Posterior cingulate gyrus (tissue), 11 donors: ENCODE measurements at regions not wholly inside any gene's neighbourhood (a gene's known extent, or its start where the extent isn't known, plus 50 kb on each side); places are given as distances from the start of the nearest gene placed in this dataset.
"Not testable (repeated sequence)": the region's sequence is repeated elsewhere in the genome, so short reads cannot be mapped to it uniquely, and the experiment has no call there.

Experiments used
- DNase-seq, 10 donors: peaks; one replicate each; pipeline versions ENCODE4 v3.0.0 to v3.0.0-alpha.2; 2020 to 2021; ENCODE audit warnings: mixed read lengths in 3 of 10
- intact Hi-C: fragments of 100-400 bp; cut with DNase I; formaldehyde crosslinking; loops from one replicate; pipeline ENCODE4 v1.15.1; 2023

DNA sequence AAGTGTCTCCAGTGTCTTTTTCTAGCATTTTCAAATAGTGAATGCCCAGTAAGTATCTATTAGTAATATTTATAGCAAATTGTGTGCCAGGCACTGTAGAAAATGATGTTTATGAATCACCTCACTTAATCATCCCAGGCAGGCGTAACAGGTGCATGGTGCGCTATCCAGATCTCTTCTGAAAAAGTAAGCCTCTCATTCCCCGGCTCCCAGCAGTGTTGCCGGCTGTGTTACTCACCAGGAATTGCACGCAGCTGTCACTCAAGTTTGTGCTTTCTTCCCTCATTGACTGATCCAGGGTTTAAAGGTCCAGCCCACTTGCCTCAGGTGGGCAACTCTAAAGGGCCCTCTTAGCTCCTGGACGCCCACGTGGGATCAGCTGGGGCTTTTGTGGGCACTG lies 173.8 kb upstream of the RASSF8 start:
- intact Hi-C loops: no loop called here
- DNase-seq: no peak

DNA sequence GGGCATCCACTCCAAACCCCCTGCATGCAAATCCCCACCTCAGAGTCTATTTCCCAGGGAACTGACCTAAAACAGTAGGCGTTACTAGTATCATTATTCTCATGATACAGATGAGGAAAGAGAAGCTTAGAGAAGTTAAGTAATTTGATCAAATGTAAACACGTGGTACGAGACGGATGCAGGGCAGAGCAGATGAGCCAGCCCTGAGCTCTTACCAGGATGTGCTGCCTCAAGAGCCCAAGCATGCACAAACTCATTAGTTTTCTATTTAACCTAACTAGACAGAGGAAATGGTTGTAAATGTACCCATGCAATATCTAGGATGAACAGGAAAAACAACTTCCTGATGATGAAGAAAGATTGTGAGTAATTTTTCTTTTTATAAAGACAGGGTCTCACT lies 173.3 kb upstream of the RASSF8 start:
- DNase-seq: no peak
- intact Hi-C loops: no loop called here

DNA sequence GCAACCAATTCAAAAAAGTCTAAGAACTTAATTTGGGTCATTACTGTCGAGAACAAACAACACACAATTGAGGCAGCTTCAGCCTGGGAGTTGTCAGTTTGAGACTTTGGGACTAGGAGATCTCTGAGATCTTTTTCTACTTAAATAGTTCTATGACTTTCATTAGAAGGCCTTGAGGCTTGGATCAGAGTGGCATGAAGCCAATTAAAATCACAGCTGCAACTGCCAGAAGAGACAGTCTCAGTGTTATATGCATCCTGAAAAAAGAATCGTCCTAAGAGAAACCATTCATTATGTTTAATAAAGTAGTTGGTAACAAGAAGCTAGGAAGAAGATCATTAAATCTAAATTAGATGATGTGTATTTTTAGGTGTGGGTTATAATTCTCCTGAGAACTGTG lies 170.8 kb upstream of the RASSF8 start:
- no peak for DNase-seq
- intact Hi-C loops: no loop called here

DNA sequence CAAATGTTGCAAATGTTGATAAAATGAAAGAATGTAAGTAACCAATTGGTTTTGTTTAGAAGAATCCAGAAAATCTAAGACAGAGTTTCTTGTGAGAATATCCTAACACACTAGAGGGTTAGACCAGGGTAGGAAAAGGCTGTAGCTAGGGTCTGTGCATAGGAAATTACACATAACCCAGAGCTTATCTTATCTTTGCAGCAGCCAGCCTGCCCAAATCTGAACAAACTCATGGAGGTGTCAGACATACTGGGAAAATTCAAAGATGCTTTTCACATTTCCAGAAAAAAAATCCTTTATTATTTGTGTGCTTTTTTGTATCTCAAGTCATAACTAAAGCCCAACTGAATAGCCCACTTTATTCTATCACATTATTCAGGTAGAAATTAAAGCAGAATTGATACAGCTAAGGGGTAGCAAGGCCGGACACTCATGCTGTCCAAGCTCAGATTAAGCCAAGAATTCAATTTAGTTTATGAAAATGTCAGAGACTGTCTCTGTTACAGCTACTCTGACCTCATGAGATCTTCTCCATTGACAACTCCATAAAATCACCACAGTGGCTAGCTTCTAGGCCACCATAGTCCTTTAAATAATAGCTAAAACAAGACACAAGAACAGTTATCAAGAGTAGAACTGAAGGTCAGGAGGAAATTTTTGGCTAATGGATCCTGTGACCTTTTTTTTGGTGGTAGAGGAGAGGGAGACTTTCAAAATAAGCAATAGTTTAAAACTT lies 169.6 kb upstream of the RASSF8 start:
- no peak for DNase-seq
- intact Hi-C loops: no loop called here

DNA sequence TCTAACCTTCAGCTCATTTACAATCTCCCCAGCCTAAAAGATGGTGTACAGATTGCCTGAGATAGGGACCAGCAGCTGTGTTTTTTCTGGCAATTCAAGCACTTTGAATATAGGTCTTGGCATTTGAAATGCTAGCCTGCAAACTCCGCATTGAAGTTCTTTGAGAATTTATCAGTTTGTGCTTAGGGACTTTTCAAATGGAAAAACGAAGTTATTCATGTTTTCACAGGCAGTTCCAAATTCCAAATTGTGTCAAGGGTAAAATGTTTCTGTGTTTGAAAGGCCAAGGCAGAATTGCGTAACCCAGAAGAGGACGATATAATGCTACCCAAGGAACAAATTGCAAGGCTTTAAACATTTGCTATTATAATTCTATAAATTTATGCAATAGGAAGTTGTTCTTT lies 168.9 kb upstream of the RASSF8 start:
- no peak for DNase-seq
- intact Hi-C loops: no loop called here

DNA sequence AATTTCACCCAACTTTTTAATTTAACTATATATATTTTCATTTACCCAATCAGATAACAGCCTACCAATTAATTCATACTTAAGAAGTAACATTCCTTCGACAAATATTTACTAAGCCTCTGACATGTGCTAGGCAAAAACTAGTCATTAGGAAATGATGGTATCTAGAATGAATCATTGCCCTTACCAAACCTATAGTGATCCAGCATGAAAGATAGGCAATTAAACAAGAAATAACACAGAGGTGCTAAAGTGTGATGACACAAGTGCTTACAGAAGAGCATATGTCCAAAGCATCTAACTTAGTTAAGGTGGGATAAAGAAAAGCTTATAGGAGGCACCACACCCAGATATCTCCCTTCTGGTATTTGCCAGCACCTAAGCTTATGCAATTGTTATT lies 166.5 kb upstream of the RASSF8 start:
- intact Hi-C loops: no loop called here
- no peak for DNase-seq

DNA sequence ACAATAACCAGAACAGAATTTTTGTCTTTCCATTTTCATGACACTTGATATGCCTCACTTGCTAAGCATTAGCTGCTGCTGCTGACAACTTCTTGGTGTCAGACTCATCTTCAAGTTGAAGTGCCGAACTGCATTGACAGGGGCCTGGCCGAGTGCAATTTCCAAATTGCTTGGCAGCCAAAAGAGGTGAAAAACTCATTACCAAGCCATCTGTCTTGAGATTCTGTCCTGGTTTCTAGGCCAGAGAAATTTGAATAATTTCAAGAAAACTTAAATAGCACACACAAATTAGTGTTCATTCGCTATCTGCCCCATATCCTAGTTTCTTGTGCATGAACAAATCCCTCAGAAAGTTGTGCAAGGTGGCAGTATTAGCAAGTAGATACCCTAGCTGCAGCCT lies 165.3 kb upstream of the RASSF8 start:
- DNase-seq: no peak
- intact Hi-C loops: no loop called here

DNA sequence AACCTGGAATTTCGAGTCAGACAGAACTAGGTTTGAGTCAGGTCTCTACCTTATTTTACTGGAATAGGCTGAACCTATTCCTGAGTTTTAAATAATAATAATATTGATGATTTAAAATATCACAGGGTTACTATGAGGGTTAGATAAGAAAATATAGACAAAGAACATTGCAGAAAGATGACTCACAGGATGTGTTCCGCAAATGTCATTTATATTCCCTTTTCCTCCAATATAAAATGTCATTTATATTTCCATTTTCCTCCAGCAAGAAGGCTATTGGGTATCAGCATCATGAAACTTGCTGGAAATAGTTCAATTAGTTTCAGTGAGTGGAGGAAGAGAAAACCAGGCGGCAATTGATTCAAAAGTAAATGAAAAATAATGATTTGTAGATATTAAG lies 163.9 kb upstream of the RASSF8 start:
- DNase-seq: no peak
- intact Hi-C loops: no loop called here

DNA sequence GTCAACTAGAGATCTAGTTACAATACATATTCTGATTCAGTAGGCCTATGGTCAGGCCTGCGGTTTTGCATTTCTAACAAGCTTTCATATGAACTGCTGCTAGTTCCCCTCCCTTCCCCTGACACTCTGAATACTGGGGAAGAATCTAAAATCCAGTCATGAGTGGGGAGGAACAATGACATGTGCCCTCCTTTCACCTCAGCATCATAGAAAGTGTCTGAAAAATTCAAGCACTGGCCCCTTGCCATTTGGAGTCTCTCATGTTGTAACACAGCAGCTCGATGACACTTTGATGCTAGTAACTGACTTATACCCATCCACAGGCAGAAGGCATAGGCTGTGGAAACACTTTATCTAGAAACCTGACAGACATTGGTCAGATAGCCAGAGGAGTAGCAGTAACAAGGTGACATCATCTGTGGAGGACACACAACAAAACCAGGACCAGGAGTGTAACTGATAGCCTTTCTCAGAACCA lies 161.9 kb upstream of the RASSF8 start:
- no peak for DNase-seq
- intact Hi-C loops: no loop called here

DNA sequence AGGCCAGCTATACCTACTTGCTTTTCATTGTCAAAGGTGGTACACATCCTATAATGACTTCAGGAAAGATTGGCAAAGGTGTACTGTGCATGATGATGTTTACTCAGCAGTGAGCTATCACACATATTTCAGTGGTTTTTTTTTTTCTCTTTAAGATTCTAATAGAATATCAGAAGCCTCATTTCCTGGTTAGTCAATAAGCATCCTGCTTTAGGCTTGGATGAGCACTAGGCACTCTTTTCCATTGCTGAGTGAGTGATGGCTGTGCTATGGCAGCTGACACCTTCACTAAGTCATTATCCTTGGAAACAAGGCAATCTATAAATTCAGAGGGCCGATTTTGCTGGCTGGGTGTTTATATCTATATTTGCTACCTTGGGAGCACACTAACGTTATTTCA lies 161.1 kb upstream of the RASSF8 start:
- intact Hi-C loops: no loop called here
- DNase-seq: no peak

DNA sequence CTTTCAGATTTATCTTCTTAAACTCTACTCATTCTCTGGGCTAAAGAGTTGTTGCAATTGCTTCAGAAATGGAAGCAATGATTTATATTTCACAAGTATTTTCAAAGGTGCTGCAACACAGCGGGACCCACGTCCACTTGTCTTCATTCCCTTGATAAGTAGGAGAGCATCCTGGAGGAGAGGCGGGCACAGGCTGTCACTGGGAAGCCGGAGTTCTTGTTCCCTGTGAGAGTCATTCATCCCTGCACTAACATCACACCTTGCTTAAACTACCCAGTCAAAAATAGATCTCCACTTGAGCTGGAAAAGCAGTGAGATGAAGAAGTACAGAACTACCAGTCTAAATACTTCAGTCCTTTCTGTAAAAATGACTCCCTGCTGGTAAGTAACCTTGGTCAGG lies 160.5 kb upstream of the RASSF8 start:
- intact Hi-C loops: no loop called here
- no peak for DNase-seq

DNA sequence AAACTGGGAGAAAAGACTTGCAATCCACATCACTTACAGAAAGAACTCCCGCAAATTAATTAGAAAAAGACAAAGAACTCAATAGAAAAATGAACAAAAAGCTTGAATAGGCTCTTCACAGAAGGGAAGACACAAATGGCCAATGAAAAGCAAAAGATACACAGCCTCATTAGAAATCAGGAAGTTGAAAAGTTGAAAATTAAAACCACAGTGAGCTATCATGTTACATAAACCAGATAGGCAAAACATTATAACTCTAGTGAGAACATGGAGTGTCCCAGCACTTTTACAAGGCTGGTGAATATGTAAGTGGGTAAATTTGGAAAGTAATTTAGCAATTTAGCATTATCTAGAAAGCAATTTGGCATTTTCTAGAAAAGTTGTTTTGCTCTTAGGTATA lies 158.4 kb upstream of the RASSF8 start:
- no peak for DNase-seq
- intact Hi-C loops: no loop called here

DNA sequence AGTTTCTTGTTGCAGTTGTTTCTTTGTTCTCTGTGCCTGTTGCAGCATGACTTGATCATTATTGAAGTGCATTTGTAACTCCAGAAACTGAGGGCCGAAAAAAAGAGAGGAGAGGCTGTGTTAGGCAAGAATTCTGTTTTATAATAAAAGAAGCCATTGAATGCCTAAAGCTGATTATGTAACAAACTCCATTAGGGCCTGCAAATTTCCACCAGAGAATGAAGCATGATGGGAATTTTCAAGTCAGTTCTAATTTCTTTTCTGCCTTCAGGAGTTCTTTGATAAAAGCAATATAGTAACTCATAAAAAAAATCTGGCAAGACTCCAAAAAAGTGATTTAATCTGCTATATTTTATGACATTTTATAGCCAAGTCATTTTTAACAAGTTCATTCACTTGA lies 156.7 kb upstream of the RASSF8 start:
- DNase-seq: no peak
- intact Hi-C loops: no loop called here

DNA sequence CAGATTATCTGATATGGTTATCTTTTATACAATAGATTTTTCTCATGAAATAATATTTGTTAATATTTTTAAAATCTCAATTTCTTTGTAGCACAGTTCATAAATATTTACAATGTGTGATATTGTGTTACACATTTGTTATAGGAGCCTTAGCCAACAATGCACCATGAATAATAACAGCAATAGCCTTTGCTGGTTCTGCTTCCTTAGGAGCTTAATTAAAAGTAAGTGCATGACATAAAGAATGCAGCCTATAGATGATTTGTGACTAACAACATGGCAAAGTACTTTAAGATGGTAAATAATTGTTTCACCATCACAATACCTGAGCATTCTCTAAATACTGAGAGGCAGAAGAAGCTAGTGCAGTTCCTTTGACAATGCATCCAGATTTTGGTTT lies 156.3 kb upstream of the RASSF8 start:
- DNase-seq: no peak
- intact Hi-C loops: no loop called here

DNA sequence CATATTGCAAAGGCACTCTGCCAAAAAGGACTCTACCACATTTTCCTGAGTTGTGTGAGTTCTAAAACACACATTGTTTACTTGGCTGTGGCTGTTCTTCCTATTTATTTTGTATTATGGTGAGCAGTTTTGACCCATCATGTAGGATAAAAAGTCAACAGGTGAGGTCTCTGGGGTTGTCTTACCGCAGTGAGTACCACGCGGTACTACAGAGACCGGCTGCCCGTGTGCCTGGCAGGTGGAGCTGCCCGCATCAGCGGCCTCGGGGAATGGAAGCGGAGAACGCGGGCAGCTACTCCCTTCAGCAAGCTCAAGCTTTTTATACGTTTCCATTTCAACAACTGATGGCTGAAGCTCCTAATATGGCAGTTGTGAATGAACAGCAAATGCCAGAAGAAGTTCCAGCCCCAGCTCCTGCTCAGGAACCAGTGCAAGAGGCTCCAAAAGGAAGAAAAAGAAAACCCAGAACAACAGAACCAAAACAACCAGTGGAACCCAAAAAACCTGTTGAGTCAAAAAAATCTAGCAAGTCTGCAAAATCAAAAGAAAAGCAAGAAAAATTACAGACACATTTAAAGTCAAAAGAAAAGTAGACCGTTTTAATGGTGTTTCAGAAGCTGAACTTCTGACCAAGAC lies 155.3 kb upstream of the RASSF8 start:
- intact Hi-C loops, DNase-seq: not testable (repeated sequence)

DNA sequence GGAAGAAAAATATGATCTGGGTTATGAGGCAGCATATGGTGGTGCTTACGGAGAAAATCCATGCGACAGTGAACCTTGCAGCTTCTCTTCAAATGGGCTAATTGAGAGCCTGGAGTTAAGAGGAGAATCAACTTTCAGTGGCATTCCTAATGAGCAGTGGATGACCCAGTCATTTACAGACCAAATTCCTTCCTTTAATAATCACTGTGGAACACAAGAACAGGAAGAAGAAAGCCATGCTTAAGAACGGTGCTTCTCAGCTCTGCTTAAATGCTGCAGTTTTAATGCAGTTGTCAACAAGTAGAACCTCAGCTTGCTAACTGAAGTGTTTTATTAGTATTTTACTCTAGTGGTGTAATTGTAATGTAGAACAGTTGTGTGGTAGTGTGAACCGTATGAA lies 154.2 kb upstream of the RASSF8 start:
- intact Hi-C loops, DNase-seq: not testable (repeated sequence)

DNA sequence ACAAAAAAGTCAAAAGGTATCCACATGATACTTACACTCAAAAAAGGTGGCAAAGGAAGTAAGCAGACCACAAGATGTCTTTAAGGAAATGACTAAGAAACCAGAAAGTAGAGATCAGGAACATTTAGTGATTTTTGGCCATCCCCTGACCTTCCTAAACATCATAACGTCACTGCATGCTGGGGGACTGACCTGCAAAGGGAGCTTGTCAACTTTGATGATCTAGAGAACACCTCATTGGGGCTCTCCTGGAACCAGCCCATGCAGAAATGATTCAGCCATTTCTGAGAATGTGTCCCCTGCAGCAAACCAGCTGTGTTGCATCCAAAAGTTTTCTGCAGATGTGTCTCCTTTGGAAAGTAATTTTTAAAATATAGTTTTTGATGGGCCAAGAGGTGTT lies 152.2 kb upstream of the RASSF8 start:
- intact Hi-C loops: no loop called here
- no peak for DNase-seq

DNA sequence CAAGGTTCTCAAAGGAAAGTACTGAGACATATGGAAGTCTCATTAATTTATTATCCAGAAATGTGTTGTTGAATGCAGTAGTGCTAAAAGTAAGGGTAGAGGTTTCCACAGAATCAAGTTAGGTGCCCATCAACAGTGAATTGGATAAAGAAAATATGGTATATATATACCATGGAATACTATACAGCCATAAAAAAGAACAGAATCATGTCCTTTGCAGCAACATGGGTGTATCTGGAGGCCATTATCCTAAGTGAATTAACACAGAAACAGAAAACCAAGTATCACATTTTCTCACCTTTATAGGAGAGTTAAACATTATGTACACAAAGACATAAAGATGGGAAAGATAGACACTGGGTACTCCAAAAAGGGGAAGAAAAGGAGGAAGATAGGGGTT lies 149.9 kb upstream of the RASSF8 start:
- intact Hi-C loops: no loop called here
- DNase-seq: no peak

DNA sequence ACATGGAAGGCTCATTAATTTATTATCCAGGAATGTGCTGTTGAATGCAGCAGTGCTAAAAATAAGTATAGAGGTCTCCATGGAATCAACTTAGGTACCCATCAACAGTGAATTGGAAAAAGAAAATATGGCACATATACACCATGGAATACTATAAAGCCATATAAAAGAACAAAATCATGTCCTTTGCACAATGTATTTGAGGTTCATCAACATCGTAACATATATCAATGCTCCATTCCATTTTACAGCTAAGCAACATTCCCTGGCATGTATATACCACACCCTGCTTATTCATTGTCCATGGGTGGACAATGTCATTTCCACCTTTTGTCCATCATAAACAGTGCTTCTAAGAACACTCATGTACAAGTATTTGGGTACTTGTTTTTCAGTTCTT lies 147.8 kb upstream of the RASSF8 start:
- DNase-seq: no peak
- intact Hi-C loops: no loop called here

DNA sequence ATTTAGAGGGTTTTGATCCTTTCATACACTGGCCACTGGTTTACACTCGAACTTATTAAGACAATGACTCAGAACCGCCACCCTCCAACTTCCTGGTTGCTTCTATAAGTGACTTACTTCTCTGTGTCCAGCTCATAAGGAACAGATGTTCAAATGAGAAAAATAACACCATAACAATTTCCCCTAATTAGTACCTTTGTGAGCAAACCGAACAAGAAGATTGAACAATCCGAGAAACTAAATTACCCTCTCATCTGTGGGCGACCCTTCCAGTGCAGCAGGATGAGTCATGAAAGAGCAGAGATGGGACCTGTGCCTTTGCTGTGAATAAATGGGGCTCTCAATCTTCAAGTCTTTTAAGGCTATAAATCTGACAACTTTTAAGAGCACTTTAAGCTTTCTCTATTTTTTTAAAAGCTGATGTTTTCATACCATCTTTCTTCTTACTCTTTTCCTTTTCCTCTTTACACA lies 146.8 kb upstream of the RASSF8 start:
- intact Hi-C loops: no loop called here
- no peak for DNase-seq

DNA sequence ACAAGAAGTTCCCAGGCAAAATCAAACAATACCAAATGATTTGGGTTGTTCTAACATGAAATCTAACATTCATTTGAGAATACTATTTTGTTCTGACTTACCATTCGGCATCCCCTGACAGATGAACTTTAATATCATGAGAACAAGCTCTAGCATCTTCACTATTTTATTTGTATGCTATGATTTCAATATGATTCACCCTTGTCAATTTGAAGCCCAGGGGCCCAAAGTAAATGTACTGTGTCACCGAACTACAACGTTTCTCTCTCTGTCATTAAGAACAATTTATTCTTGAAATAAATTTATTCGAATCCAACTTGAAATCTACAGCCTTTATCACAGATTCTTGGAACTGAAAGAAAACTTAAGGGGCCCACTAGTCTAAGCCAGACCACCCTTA lies 146.2 kb upstream of the RASSF8 start:
- intact Hi-C loops: no loop called here

DNA sequence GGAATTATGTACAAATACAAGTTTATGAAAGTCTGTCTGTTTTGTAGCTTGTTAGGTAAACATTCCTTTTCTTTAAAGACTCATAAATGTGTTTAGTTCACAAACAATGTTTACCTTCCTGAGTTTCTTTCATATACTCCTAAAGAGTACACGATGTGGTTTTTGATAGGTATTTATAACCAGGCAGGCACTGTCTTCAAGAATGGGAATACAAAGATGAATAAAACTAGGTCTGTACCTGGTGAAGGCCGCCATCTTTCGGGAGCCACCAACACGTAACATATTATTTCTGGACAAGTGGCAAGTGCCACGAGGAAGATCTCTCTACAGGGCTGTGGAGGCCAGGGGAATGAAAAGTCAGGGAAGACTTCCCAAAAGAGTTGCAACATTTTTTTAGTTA lies 144.6 kb upstream of the RASSF8 start:
- intact Hi-C loops: no loop called here
- peak in 1 of 10 donors; percentile 49 for DNase-seq

More for the DNA sequence above, 146.2 kb upstream of the RASSF8 start:
- DNase-seq: no peak
